ENCODE measurements at regions not wholly inside any gene's neighbourhood (a gene's known extent, or its start where the extent isn't known, plus 50 kb on each side); places are given as distances from the start of the nearest gene placed in this dataset.
"Not testable (repeated sequence)": the region's sequence is repeated elsewhere in the genome, so short reads cannot be mapped to it uniquely, and the experiment has no call there.

DNA sequence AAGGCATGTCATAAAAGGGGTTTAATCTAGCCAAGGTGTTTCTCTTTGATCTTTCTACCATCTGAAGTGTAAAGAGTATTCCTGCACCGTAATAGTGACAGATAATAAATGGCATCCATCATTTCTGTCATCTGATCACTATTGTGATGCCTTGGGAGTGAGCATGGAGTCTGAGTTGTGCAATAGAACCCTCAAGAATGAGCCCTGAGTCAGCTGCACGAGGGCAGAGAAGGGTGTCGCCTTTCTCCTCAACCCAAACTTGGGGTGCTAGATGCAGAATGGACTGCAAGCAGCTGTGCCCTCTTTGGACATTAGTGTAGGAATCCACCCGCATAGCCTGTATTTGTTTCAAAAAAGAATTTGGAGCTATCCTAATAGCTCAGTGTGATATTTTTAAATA, 115.2 kb downstream of the ZNF37A start:
- no peak for DNase-seq (ENCODE audit: low spot score)
- intact Hi-C loops (cut with DNase I), result no loop called here

DNA sequence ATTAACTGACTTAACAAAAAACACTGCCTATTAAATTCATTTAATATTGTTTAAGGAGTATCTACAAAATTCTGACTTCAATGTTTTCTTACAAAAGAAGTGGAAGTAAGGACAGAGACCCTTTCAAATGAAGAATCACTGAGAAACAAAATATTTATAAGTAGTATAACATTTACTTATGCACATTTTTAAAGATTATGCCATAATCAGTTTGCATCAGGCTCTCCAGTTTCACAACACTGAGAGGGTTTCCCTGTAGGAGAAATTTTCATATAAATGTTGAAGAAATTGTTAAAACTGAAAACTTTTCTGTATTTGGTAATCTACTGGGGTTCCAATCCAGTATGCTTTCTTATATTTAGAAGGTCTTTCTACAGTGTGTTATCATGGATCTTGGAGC, 115.6 kb downstream of the ZNF37A start:
- DNase-seq (ENCODE audit: low spot score); intact Hi-C loops (cut with DNase I): not testable (repeated sequence)

DNA sequence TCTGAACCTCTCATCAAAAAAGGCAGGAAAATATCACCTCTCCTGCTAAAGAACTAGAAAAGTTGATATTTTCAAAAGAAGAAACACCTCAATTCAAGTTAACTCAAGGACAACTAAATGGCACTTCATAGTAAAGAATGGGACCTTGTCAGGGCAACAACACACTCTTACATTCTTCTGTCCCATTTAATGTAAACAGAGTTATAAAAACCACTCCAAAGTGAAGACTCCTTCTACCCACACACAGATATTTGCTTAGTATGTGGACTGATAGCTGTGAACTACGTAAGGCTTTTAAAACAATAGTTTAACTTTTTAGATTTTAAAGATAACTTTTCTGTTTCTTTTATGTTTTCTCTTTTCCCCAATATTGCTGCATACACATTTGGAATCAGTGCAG, 118.3 kb downstream of the ZNF37A start:
- DNase-seq (ENCODE audit: low spot score), result no peak
- intact Hi-C loops (cut with DNase I), result no loop called here

- intact Hi-C loops (cut with DNase I), result no loop called here
Measured at GRCh38 chr10:38226385-38226784, 132.2 kb downstream of the ZNF37A start.

DNA sequence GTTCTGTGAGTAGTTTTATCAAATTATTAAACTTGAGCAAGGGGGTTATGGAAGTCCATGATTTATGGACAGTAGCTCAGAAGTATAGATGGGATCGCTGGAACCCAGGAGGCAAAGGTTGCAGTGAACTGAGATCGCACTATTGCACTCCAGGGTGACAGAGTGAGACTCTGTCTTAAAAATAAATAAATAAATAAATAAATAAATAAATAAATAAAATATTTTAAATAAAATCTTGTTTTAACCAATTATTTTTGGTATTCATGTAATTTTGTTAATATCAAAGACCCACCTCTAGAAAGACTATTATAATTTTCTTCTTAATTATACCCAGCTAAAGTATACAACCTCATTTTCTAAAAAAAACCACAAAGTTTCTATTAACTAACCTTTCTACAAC, 134.3 kb downstream of the ZNF37A start:
- intact Hi-C loops (cut with DNase I), result no loop called here
- DNase-seq (ENCODE audit: low spot score), result no peak

More at GRCh38 chr10:38226385-38226784, 132.2 kb downstream of the ZNF37A start:
- no peak for DNase-seq (ENCODE audit: low spot score)

DNA sequence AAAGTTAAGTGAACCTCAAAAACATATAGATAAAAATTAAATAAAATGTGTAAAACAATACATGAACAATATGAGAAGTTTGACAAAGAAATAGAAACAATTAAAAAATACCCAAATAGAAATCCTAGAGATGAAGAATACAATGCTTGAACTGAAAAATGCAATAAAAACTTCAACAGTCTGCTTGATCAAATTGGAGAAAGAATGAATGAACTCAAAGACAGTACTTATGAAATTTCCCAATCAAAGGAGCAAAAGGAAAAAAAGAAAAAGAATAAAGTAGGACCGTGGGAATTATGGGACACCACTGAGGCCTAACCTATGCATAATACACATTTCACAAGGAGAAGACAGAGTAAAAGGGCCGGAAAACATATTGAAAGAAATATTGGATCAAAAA, 144.3 kb downstream of the ZNF37A start:
- intact Hi-C loops (cut with DNase I); DNase-seq (ENCODE audit: low spot score): not testable (repeated sequence)

DNA sequence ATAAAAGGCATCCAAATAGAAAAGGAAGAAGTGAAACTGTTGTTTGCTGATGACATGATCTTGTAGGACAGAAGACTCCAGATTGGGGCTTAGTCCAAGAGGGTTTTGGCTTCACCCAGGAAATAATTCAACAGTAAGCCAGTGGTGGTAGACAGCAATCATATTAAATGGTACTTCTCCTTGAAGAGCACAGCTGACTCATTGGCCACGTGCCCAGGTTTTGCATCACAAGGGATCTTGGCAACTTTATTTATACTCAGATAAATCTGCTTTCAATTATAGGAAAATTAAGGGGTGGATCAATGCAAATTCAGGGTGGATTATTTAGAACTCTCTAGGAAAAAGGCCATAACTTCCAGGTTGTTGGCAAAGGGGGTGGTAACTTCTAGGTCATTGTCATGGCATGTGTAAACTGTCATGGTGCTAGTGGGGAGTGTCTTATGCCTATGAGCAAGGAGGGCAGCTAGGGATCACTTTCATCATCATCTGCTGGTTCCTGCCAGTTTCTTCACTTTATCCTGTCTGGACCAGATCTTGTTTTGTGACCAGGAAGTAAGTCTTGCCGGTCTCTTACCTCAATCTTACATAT, 148.0 kb downstream of the ZNF37A start:
- intact Hi-C loops (cut with DNase I); DNase-seq (ENCODE audit: low spot score): not testable (repeated sequence)

GRCh38 chr10:38248113-38248512, 154.0 kb downstream of the ZNF37A start:
- DNase-seq (ENCODE audit: low spot score); intact Hi-C loops (cut with DNase I): not testable (repeated sequence)

DNA sequence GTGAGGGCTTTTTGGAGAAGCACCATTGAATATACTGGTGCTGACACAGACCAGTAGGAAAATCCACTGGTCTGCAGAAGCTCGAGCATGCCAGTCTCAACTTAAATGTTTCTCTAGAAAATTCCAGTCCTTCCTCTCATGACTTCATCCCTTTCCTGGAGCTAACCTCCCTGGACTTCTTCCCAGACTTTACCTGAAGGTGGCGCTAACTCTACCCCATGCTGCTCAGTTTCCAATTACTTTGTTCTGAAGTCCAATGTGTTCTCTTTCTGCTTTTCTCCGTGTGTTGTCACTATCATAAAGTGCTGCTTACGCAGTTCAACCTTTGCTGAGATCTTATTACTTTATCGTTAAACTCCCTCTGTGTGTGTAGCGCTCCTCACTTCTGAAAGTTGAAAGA, 158.4 kb downstream of the ZNF37A start:
- intact Hi-C loops (cut with DNase I); DNase-seq (ENCODE audit: low spot score): not testable (repeated sequence)

DNA sequence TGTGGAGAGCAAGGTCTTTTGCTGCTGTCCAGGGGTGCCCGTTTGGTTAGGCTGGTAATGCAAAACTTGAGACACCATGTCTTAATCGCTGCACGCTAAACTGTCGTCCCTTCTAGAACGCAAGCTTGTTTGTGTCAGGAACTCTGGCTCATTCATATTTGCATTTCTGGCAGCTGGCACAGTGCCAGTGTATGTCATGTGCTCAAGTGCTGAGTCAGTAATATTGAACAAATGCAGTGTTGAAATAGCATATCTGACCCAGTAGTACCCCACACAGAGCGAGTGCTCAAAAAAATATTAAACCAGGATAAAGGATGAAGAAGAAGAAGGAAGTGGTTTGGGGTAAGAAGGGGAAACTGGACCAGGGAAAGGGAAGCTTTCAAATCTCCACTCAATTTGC, 173.4 kb downstream of the ZNF37A start:
- intact Hi-C loops (cut with DNase I); DNase-seq (ENCODE audit: low spot score): not testable (repeated sequence)

DNA sequence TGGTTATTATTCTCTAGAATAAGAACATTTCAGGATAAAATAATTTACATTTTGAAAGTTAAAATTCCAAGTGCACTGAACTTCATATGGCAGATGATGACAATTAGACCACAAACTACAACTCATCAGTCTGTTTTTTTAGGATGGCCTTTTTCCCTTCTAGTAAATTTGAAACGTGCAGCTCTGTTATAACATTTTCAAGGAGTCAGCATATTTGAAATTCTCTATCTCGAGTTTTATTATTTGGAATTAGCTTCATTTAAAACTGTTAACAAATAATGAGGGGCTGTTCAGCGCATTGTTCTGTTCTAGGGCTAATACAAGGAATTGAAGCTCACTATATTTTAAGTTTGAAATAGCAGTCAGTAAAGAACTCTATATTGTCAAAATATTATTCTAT, 176.9 kb downstream of the ZNF37A start:
- DNase-seq (ENCODE audit: low spot score); intact Hi-C loops (cut with DNase I): not testable (repeated sequence)

DNA sequence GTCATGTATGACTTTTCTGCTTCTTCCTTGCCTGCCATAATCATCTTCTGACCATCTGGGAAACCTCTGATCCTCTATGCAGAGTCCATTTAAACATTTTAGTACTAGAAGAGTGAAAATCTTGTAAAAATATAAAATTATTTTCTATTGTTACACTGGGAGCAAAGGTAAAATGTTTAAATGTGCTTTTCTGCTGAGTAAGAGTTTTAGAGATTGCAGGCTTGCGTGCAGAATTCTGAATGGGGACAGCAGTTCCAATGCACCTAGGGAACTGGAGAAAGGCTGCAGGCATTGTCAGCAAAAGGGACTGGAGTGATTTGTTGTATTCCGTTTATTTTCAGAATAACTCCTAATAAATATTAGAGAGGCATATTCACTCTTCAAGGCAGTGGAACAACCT, 180.7 kb downstream of the ZNF37A start:
- intact Hi-C loops (cut with DNase I); DNase-seq (ENCODE audit: low spot score): not testable (repeated sequence)

- intact Hi-C loops (cut with DNase I); DNase-seq (ENCODE audit: low spot score): not testable (repeated sequence)
Measured at GRCh38 chr10:38292560-38292959, 198.4 kb downstream of the ZNF37A start.

DNA sequence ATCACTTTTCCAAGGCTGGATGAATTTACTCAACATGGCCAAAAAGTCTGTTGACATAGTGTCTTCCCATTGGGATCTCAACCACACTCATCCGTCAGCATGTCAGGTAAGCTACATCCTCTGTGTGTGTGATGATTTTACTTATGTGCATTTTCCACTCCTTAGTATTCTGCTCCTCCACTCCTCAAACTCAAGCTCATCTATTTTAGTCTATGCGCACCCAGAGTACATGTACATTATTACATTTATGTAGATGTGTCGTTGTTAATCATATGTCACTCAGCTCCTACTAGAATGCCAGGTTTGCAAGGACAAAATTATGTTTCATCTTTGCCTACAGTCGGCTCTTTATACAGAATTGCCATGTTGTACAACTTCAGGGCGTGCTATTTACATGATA, 216.0 kb downstream of the ZNF37A start:
- DNase-seq (ENCODE audit: low spot score); intact Hi-C loops (cut with DNase I): not testable (repeated sequence)

DNA sequence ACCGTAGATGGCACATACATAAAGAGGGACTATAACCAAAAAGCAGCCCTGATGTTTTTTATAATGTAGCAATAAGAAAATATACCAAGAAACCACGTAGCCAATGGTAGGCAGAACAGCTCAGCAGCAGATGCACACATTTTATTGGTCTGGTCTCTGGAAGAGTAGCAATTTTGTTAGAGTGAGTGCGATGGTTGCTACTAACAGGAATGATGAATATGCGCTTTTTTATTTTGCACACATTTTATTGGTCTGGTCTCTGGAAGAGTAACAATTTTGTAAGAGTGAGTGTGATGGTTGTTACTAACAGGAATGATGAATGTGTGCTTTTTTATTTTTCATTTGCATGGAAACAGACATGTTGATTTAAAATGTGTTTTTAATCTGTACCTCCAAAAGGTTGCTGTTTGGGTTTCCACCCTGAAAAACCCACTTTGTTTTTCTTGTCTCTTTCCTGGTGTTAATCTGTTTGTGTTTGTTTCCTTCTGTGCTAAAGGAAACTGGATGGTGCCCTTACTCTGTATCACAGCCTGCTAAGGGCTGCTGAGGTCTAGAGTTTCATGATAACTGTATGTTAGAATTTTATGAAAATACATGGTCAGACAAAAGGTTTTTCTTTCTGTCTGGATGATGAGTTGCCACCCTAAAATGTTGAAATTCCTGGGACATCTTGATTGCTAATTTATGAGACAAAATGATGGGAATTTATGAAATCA, 221.1 kb downstream of the ZNF37A start:
- intact Hi-C loops (cut with DNase I); DNase-seq (ENCODE audit: low spot score): not testable (repeated sequence)

GRCh38 chr10:38321393-38321792, 227.3 kb downstream of the ZNF37A start:
- DNase-seq (ENCODE audit: low spot score); intact Hi-C loops (cut with DNase I): not testable (repeated sequence)

- intact Hi-C loops (cut with DNase I); DNase-seq (ENCODE audit: low spot score): not testable (repeated sequence)
Measured at GRCh38 chr10:38330306-38330705, 236.2 kb downstream of the ZNF37A start.

DNA sequence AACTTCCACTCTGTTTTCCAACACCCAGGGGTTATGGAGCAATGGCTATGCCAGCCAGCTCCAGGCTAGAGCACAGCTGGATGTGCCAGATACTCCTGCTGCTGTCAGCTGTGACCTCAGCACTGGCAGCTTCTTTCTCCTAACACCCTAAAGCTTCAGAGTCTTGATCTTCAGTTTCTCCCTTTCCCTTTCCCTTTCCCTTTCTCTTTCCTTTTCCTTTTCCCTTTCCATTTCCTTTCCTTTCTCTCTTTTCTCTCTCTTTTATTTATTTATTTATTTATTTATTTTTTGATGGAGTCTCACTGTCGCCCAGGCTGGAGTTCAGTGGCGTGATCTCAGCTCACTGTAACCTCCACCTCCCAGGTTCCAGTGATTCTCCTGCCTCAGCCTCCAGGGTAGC, 237.0 kb downstream of the ZNF37A start:
- intact Hi-C loops (cut with DNase I); DNase-seq (ENCODE audit: low spot score): not testable (repeated sequence)

GRCh38 chr10:38333699-38334098, 239.6 kb downstream of the ZNF37A start:
- intact Hi-C loops (cut with DNase I); DNase-seq (ENCODE audit: low spot score): not testable (repeated sequence)

GRCh38 chr10:38350645-38351044, 256.5 kb downstream of the ZNF37A start:
- not testable (repeated sequence) for DNase-seq (ENCODE audit: low spot score)

DNA sequence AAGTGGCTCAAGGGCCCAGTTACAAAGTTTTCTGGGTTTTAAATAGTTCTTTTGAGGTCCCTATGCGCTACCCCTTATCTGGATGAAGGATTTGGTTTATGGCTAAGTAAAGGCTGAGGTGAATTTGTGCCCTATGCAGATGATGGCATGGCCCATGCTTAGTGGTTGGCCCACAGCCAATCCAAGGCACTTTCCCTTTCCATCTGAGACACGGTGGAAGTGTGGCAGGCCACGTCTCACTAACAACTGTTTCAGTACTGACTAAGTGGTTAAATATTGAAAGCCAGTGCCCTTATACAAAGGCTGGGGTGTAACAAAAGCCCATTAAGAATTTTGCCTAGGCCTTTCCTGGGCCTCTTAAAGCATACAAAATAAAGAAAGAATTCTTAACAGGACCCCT, 260.3 kb downstream of the ZNF37A start:
- intact Hi-C loops (cut with DNase I); DNase-seq (ENCODE audit: low spot score): not testable (repeated sequence)

More at GRCh38 chr10:38350645-38351044, 256.5 kb downstream of the ZNF37A start:
- intact Hi-C loops (cut with DNase I), result not testable (repeated sequence)
